IPS-15b (cell line): ENCODE measurements at regions not wholly inside any gene's neighbourhood (a gene's known extent, or its start where the extent isn't known, plus 50 kb on each side); places are given as distances from the start of the nearest gene placed in this dataset.

Source experiments
- H3K27me3 ChIP-seq: one replicate; pipeline ENCODE4 v1.6.1; 2013; ENCODE audit warnings: low read length; ENCODE audit not compliant: control insufficient read depth, insufficient read depth
- H3K36me3 ChIP-seq: one replicate; pipeline ENCODE4 v1.6.1; 2013; ENCODE audit warnings: low read length; ENCODE audit not compliant: control insufficient read depth, insufficient read depth
- H3K4me1 ChIP-seq: one replicate; pipeline ENCODE4 v1.6.1; 2013; ENCODE audit warnings: mild to moderate bottlenecking, low read length; ENCODE audit not compliant: control insufficient read depth, insufficient read depth
- H3K4me3 ChIP-seq: one replicate; pipeline ENCODE4 v1.5.1; 2013; ENCODE audit warnings: low read depth, low read length
- H3K9ac ChIP-seq: one replicate; pipeline ENCODE4 v1.6.1; 2013; ENCODE audit warnings: low read depth, mild to moderate bottlenecking, low read length
- H3K9me3 ChIP-seq: one replicate; pipeline ENCODE4 v1.6.1; 2013; ENCODE audit warnings: mild to moderate bottlenecking, low read length; ENCODE audit not compliant: control insufficient read depth, insufficient read depth

- Histone ChIP-seq H3K36me3 (no peaks in the 10 kb centered on the region), H3K4me3 (no peak overlapping the region), H3K9ac (no peak overlapping the region), H3K27me3 (no peaks in the 10 kb centered on the region), H3K4me1 (peaks cover 2% of the 10 kb centered on the region), H3K9me3 (no peaks in the 10 kb centered on the region)
Observed at GRCh38 chr13:57918086-57918485, 286.5 kb downstream of the PCDH17 start.

DNA sequence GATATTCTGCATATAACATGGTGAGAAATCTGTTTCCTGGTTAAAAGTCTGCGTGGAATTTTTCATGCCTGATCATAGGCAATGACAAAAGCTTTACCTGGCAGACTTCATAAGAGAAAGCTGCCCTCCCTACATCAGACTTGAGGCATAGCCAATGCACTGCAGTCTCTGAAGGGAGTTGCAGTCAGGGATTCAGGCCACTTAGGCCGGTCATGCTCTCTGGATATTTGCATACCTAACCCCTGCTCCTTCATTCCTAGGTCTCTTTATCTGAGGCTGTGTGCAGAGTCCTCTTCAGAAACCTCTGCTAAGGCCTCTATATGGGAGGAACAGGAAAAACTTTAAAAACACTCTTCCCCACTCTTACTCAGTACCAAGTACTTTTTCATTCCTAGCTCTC lies 287.4 kb downstream of the PCDH17 start:
- peaks cover 2% of the 10 kb centered on the region for H3K4me1 ChIP-seq
- no peak overlapping the region for H3K4me3 ChIP-seq
- no peaks in the 10 kb centered on the region for H3K36me3 ChIP-seq
- no peak overlapping the region for H3K9ac ChIP-seq
- H3K27me3 ChIP-seq = no peaks in the 10 kb centered on the region
- H3K9me3 ChIP-seq = no peaks in the 10 kb centered on the region

DNA sequence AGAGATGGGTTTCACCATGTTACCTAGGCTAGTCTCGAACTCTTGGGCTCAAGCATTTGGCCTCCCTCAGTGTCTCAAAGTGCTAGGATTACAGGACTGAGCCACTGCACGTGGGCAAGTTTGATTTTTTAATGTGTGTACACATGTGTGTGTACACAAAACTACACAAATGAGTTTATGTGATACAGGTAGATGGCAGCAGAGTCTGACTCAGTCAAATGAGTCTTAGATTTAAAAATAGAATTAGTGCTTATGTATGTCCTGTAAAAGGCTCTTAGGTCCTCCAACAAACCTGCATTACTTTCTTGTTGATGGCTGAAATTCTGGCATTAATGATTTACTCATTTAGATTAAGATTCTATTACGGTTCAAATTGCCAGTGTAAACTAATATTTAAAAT lies 293.7 kb downstream of the PCDH17 start:
- H3K9me3 ChIP-seq = no peaks in the 10 kb centered on the region
- H3K4me1 ChIP-seq = no peaks in the 10 kb centered on the region
- H3K36me3 ChIP-seq = no peaks in the 10 kb centered on the region
- H3K27me3 ChIP-seq = no peaks in the 10 kb centered on the region
- H3K9ac ChIP-seq = no peak overlapping the region
- no peak overlapping the region for H3K4me3 ChIP-seq

DNA sequence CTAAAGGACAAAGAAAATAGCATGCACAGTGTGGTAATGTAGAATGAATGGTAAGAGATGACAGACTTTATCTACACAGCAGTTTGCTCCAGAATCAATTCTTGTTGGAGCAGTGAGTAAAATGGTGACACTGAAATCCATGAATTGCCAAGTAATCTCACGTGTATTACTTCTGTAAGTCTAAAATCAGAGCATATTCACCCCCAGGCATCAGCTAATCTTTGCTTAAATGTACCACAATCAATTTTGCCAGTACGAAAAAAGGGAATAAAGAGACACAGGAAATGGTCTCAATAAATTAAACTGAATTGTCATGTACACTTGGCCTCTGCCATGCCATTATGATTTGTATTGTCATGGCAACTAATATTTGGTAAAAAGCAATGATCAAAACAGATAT lies 294.2 kb downstream of the PCDH17 start:
- Histone ChIP-seq H3K27me3 (no peaks in the 10 kb centered on the region), H3K9ac (no peak overlapping the region), H3K4me3 (no peak overlapping the region), H3K9me3 (no peaks in the 10 kb centered on the region), H3K4me1 (no peaks in the 10 kb centered on the region), H3K36me3 (no peaks in the 10 kb centered on the region)

GRCh38 chr13:57932061-57932460 lies 300.5 kb downstream of the PCDH17 start:
- Histone ChIP-seq H3K9ac (no peak overlapping the region), H3K27me3 (no peaks in the 10 kb centered on the region), H3K4me1 (no peaks in the 10 kb centered on the region), H3K36me3 (no peaks in the 10 kb centered on the region), H3K9me3 (no peaks in the 10 kb centered on the region), H3K4me3 (no peak overlapping the region)

- no peaks in the 10 kb centered on the region for H3K9me3 ChIP-seq
- no peak overlapping the region for H3K4me3 ChIP-seq
- no peaks in the 10 kb centered on the region for H3K27me3 ChIP-seq
- H3K36me3 ChIP-seq = no peaks in the 10 kb centered on the region
- no peak overlapping the region for H3K9ac ChIP-seq
- no peaks in the 10 kb centered on the region for H3K4me1 ChIP-seq
Observed at GRCh38 chr13:57933606-57934005, 302.1 kb downstream of the PCDH17 start.

GRCh38 chr13:57935965-57936364 lies 304.4 kb downstream of the PCDH17 start:
- no peaks in the 10 kb centered on the region for H3K27me3 ChIP-seq
- no peaks in the 10 kb centered on the region for H3K9me3 ChIP-seq
- no peaks in the 10 kb centered on the region for H3K36me3 ChIP-seq
- H3K4me1 ChIP-seq = no peaks in the 10 kb centered on the region
- no peak overlapping the region for H3K9ac ChIP-seq
- no peak overlapping the region for H3K4me3 ChIP-seq

GRCh38 chr13:57946361-57946760 lies 314.8 kb downstream of the PCDH17 start:
- Histone ChIP-seq H3K4me1 (no peaks in the 10 kb centered on the region), H3K36me3 (peaks cover 2% of the 10 kb centered on the region), H3K9me3 (no peaks in the 10 kb centered on the region), H3K9ac (no peak overlapping the region), H3K4me3 (no peak overlapping the region), H3K27me3 (no peaks in the 10 kb centered on the region)

DNA sequence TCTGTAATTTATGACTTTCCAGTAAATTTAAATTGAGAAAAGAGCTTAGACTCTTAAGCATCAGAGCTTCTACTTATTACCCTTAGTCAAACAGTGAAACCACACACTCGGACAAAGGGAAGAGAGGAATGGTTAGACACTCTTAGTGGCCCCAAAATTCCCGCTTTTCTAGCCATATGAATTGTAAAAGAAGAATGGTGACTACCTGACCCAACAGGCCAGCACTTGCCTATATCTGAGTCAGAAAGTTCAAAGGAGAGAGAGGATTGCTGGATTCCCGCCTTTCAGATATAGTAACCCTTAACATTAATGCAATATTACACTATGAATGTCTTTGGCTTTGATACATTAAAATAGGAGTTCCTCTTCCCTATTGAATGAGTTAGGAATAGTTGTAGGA lies 317.3 kb downstream of the PCDH17 start:
- Histone ChIP-seq H3K27me3 (no peaks in the 10 kb centered on the region), H3K4me1 (no peaks in the 10 kb centered on the region), H3K36me3 (peaks cover 2% of the 10 kb centered on the region), H3K4me3 (no peak overlapping the region), H3K9me3 (peaks cover 5% of the 10 kb centered on the region), H3K9ac (no peak overlapping the region)

DNA sequence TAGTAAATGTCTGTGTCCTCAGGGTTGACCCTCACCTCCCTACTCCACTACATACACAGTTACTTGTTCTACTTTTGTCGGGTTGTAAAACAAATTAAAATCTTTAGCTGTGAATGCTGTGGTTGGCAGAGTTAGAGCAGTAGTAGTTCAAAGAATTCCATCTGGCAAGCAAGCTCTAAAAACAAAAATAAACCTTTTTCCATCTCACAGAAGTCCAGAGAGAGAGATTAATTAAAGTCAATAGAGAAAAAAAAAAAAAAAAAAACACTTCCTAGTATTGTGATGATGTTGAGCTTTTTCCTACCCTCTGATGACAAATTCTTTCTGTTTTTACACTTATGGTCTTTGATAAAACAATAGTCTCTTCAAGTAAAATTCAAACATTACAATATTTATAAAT lies 338.4 kb downstream of the PCDH17 start:
- Histone ChIP-seq H3K4me3 (no peak overlapping the region), H3K4me1 (no peaks in the 10 kb centered on the region), H3K9me3 (no peaks in the 10 kb centered on the region), H3K36me3 (no peaks in the 10 kb centered on the region), H3K9ac (no peak overlapping the region), H3K27me3 (no peaks in the 10 kb centered on the region)

GRCh38 chr13:57970404-57970803 lies 338.9 kb downstream of the PCDH17 start:
- H3K36me3 ChIP-seq = no peaks in the 10 kb centered on the region
- no peaks in the 10 kb centered on the region for H3K4me1 ChIP-seq
- no peaks in the 10 kb centered on the region for H3K9me3 ChIP-seq
- no peaks in the 10 kb centered on the region for H3K27me3 ChIP-seq
- no peak overlapping the region for H3K9ac ChIP-seq
- H3K4me3 ChIP-seq = no peak overlapping the region

DNA sequence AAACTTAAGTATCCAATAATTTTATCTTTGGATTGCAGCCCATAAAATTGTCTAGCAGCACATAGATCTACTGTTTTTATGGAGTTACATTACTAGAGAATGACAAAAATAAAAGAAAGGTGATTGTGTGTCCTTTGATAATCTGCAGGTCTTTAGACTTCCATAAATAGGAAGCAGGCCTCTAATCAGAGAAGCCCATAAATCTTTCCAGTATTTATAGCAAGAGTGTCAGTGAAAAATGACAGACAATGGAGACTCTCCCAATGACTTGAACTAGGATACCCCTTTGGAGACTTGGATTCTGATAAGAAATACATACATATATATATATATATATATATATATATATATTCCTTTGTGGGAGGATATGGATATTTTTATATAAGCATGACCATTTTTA lies 351.2 kb downstream of the PCDH17 start:
- no peaks in the 10 kb centered on the region for H3K27me3 ChIP-seq
- no peak overlapping the region for H3K9ac ChIP-seq
- no peaks in the 10 kb centered on the region for H3K9me3 ChIP-seq
- no peak overlapping the region for H3K4me3 ChIP-seq
- no peaks in the 10 kb centered on the region for H3K36me3 ChIP-seq
- no peaks in the 10 kb centered on the region for H3K4me1 ChIP-seq

DNA sequence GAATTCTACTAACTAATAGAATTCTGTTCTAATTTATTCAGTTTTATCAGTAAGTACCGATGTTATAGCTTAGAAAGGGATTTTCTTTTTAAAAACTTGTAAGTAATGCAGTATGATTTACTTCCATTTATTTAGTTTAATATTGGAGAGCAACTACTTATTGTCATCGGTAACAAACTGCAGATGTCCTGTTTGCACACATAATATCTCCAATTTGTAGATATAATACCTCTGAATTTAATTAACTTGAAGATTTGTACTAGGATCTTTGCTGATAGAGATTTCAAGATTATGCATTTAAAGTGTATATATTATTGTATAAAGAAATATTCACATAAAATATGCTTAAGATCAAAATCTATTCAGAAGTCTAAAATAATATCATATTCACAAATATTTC lies 356.7 kb downstream of the PCDH17 start:
- Histone ChIP-seq H3K27me3 (no peaks in the 10 kb centered on the region), H3K36me3 (no peaks in the 10 kb centered on the region), H3K9me3 (no peaks in the 10 kb centered on the region), H3K9ac (no peak overlapping the region), H3K4me1 (no peaks in the 10 kb centered on the region), H3K4me3 (no peak overlapping the region)
